Right cardiac atrium (tissue), 5 donors: ENCODE measurements at regions not wholly inside any gene's neighbourhood (a gene's known extent, or its start where the extent isn't known, plus 50 kb on each side); places are given as distances from the start of the nearest gene placed in this dataset.

ENCODE experiments used
- ATAC-seq, 2 donors: fragments of 200-7000 bp; cut with Tn5 transposase; one replicate each; pipeline versions ENCODE4 v1.8.0 to v1.9.1; 2020; ENCODE audit warnings: moderate library complexity in 2 of 2, mild to moderate bottlenecking in 1 of 2
- DNase-seq, 3 donors: peaks; one replicate each; pipeline ENCODE4 v3.0.0-alpha.2; 2020
- H3K27ac ChIP-seq: one replicate; pipeline ENCODE4 v1.5.1; 2013; ENCODE audit warnings: mild to moderate bottlenecking, low read length, control low read depth, moderate library complexity
- H3K27me3 ChIP-seq: one replicate; pipeline ENCODE4 v1.6.1; 2013; ENCODE audit not compliant: control insufficient read depth, insufficient read depth
- H3K4me1 ChIP-seq: one replicate; pipeline ENCODE4 v1.6.1; 2013; ENCODE audit warnings: low read length; ENCODE audit not compliant: control insufficient read depth, insufficient read depth
- H3K4me3 ChIP-seq: one replicate; pipeline ENCODE4 v1.5.1; 2013; ENCODE audit warnings: low read length, control low read depth
- H3K9me3 ChIP-seq: one replicate; pipeline ENCODE4 v1.6.1; 2013; ENCODE audit warnings: low read length; ENCODE audit not compliant: control insufficient read depth
- WGBS: extraction: QIAGEN DNeasy Blood & Tissue Kit; methylation state at CpG from one replicate; pipeline ENCODE4 v1.1.7; 2013; 5-methylcytosine and 5-hydroxymethylcytosine counted together
- intact Hi-C, 4 donors: fragments of 100-400 bp; cut with DNase I; formaldehyde crosslinking; loops; one replicate each; pipeline versions ENCODE4 v1.11.0 to v1.14.0; 2022 to 2023
- donor health status: healthy with polysubstance abuse.
- donor health status: DM: no; HTN: yes; CAD: no.
- donor health status: DM: no; HTN: no; CAD: no.
- donor health status: DM: no; HTN: yes; CAD: no; lungs with severe emphysema.
- donor health status: DM: yes; HTN: yes; CAD: no.

GRCh38 chr3:28008235-28008634 is 233.2 kb upstream of the CMC1 start:
- 55% methylated on average over 6 of the region's 6 CpGs for WGBS
- Histone ChIP-seq H3K4me3 (no peak overlapping the region), H3K27me3 (no peaks in the 10 kb centered on the region), H3K27ac (no peak overlapping the region), H3K4me1 (no peaks in the 10 kb centered on the region), H3K9me3 (no peaks in the 10 kb centered on the region)
- ATAC-seq (no peak), DNase-seq (no peak)
- intact Hi-C loops: no loop called here

GRCh38 chr3:28012830-28013229 is 228.6 kb upstream of the CMC1 start:
- Histone ChIP-seq H3K9me3 (no peaks in the 10 kb centered on the region), H3K27ac (no peak overlapping the region), H3K4me3 (no peak overlapping the region), H3K4me1 (no peaks in the 10 kb centered on the region), H3K27me3 (no peaks in the 10 kb centered on the region)
- ATAC-seq: no peak
- intact Hi-C loops: no loop called here
- DNase-seq: no peak

GRCh38 chr3:28013864-28014473 is 227.4 kb upstream of the CMC1 start:
- Histone ChIP-seq H3K4me1 (no peaks in the 10 kb centered on the region), H3K27me3 (no peaks in the 10 kb centered on the region), H3K9me3 (no peaks in the 10 kb centered on the region), H3K27ac (no peak overlapping the region), H3K4me3 (no peak overlapping the region)
- 67% methylated on average over 6 of the region's 6 CpGs for WGBS
- intact Hi-C loops: no loop called here
- ATAC-seq (no peak), DNase-seq (no peak)

GRCh38 chr3:28018925-28019718 is 222.3 kb upstream of the CMC1 start:
- Histone ChIP-seq H3K27ac (no peak overlapping the region), H3K27me3 (no peaks in the 10 kb centered on the region), H3K9me3 (no peaks in the 10 kb centered on the region), H3K4me1 (no peaks in the 10 kb centered on the region), H3K4me3 (no peak overlapping the region)
- ATAC-seq (no peak), DNase-seq (no peak)
- intact Hi-C loops: no loop called here
- WGBS: 75% methylated on average over 11 of the region's 11 CpGs

GRCh38 chr3:28019740-28020139 is 221.7 kb upstream of the CMC1 start:
- Histone ChIP-seq H3K4me1 (no peaks in the 10 kb centered on the region), H3K27ac (no peak overlapping the region), H3K9me3 (peaks cover 2% of the 10 kb centered on the region), H3K27me3 (no peaks in the 10 kb centered on the region), H3K4me3 (no peak overlapping the region)
- ATAC-seq (no peak), DNase-seq (no peak)
- intact Hi-C loops: no loop called here

- Histone ChIP-seq H3K27ac (no peak overlapping the region), H3K4me1 (no peaks in the 10 kb centered on the region), H3K27me3 (no peaks in the 10 kb centered on the region), H3K4me3 (no peak overlapping the region), H3K9me3 (peaks cover 2% of the 10 kb centered on the region)
- WGBS: 71% methylated on average over 3 of the region's 3 CpGs
- intact Hi-C loops: no loop called here
- no peak for DNase-seq
- no peak for ATAC-seq
Measured at GRCh38 chr3:28022916-28023315, 218.5 kb upstream of the CMC1 start.

- intact Hi-C loops: no loop called here
- no peak for DNase-seq
- no peak overlapping the region for H3K27ac ChIP-seq
- WGBS: 57% methylated on average over 4 of the region's 4 CpGs
- H3K27me3 ChIP-seq: no peaks in the 10 kb centered on the region
- peaks cover 6% of the 10 kb centered on the region for H3K9me3 ChIP-seq
- no peak for ATAC-seq
- no peaks in the 10 kb centered on the region for H3K4me1 ChIP-seq
- no peak overlapping the region for H3K4me3 ChIP-seq
Measured at GRCh38 chr3:28028554-28028953, 212.9 kb upstream of the CMC1 start.

- intact Hi-C loops: no loop called here
- Histone ChIP-seq H3K4me1 (no peaks in the 10 kb centered on the region), H3K27ac (no peak overlapping the region), H3K27me3 (no peaks in the 10 kb centered on the region), H3K9me3 (peaks cover 4% of the 10 kb centered on the region), H3K4me3 (no peak overlapping the region)
- no peak for ATAC-seq
- no peak for DNase-seq
- 84% methylated on average over 3 of the region's 3 CpGs for WGBS
Measured at GRCh38 chr3:28033059-28033784, 208.2 kb upstream of the CMC1 start.

- 61% methylated on average over 4 of the region's 4 CpGs for WGBS
Measured at GRCh38 chr3:28036599-28037575, 204.5 kb upstream of the CMC1 start.

GRCh38 chr3:28039234-28039633 is 202.2 kb upstream of the CMC1 start:
- WGBS: 67% methylated on average over 3 of the region's 3 CpGs
- DNase-seq: no peak
- ATAC-seq: no peak
- intact Hi-C loops: no loop called here
- Histone ChIP-seq H3K4me1 (no peaks in the 10 kb centered on the region), H3K27ac (no peak overlapping the region), H3K9me3 (no peaks in the 10 kb centered on the region), H3K27me3 (no peaks in the 10 kb centered on the region), H3K4me3 (no peak overlapping the region)

More at GRCh38 chr3:28036599-28037575, 204.5 kb upstream of the CMC1 start:
- Histone ChIP-seq H3K27me3 (no peaks in the 10 kb centered on the region), H3K27ac (no peak overlapping the region), H3K4me1 (no peaks in the 10 kb centered on the region), H3K4me3 (no peak overlapping the region), H3K9me3 (peaks cover 4% of the 10 kb centered on the region)
- ATAC-seq (no peak), DNase-seq (no peak)
- intact Hi-C loops: no loop called here
